Activated T-cell treated with anti-CD3 and anti-CD28 coated beads, Interleukin-2, amount 50 U/mL, for 4 hours (primary cell): ENCODE measurements at regions not wholly inside any gene's neighbourhood (a gene's known extent, or its start where the extent isn't known, plus 50 kb on each side); places are given as distances from the start of the nearest gene placed in this dataset.

Source experiments
- ATAC-seq, 2 donors: fragments of 200-7000 bp; cut with Tn5 transposase; one replicate each; pipeline ENCODE4 v1.10.0; 2021
- DNase-seq: peaks from one replicate; pipeline ENCODE4 v3.0.0-alpha.2; 2020
- H3K27me3 Mint-ChIP-seq: one replicate; pipeline ENCODE4 v1.8.0; 2021; ENCODE audit warnings: low read depth, mixed read lengths
- H3K36me3 Mint-ChIP-seq: one replicate; pipeline ENCODE4 v1.8.0; 2022; ENCODE audit warnings: mixed read lengths; ENCODE audit not compliant: insufficient read depth
- H3K4me1 Mint-ChIP-seq: one replicate; pipeline ENCODE4 v1.8.0; 2021; ENCODE audit warnings: low read depth, mixed read lengths
- H3K4me3 Mint-ChIP-seq: one replicate; pipeline ENCODE4 v1.8.0; 2021; ENCODE audit warnings: mild to moderate bottlenecking, moderate library complexity, mixed read lengths
- H3K9me3 Mint-ChIP-seq: one replicate; pipeline ENCODE4 v1.8.0; 2021; ENCODE audit warnings: mixed read lengths

- no peak overlapping the region for H3K4me3 Mint-ChIP-seq
- H3K36me3 Mint-ChIP-seq = no peaks in the 10 kb centered on the region
- DNase-seq (no peak), ATAC-seq (no peak)
- H3K9me3 Mint-ChIP-seq = no peaks in the 10 kb centered on the region
- no peaks in the 10 kb centered on the region for H3K4me1 Mint-ChIP-seq
- H3K27me3 Mint-ChIP-seq = peaks cover 3% of the 10 kb centered on the region
Measured at GRCh38 chr20:60869087-60869486, 383.0 kb upstream of the CDH4 start.

- Mint-ChIP-seq H3K36me3 (no peaks in the 10 kb centered on the region), H3K4me3 (no peak overlapping the region), H3K4me1 (no peaks in the 10 kb centered on the region), H3K27me3 (no peaks in the 10 kb centered on the region), H3K9me3 (no peaks in the 10 kb centered on the region)
- no peak for ATAC-seq
- no peak for DNase-seq
Measured at GRCh38 chr20:60869625-60870024, 382.4 kb upstream of the CDH4 start.

- no peak for ATAC-seq
- no peak for DNase-seq
- H3K9me3 Mint-ChIP-seq = no peaks in the 10 kb centered on the region
- no peaks in the 10 kb centered on the region for H3K4me1 Mint-ChIP-seq
- H3K36me3 Mint-ChIP-seq = no peaks in the 10 kb centered on the region
- no peaks in the 10 kb centered on the region for H3K27me3 Mint-ChIP-seq
- no peak overlapping the region for H3K4me3 Mint-ChIP-seq
Measured at GRCh38 chr20:60870040-60870439, 382.0 kb upstream of the CDH4 start.

GRCh38 chr20:60872224-60872623 is 379.8 kb upstream of the CDH4 start:
- Mint-ChIP-seq H3K4me1 (no peaks in the 10 kb centered on the region), H3K4me3 (no peak overlapping the region), H3K36me3 (no peaks in the 10 kb centered on the region), H3K27me3 (no peaks in the 10 kb centered on the region), H3K9me3 (no peaks in the 10 kb centered on the region)
- DNase-seq (no peak), ATAC-seq (no peak)

GRCh38 chr20:60877071-60877857 is 374.8 kb upstream of the CDH4 start:
- ATAC-seq (no peak), DNase-seq (no peak)
- Mint-ChIP-seq H3K9me3 (no peaks in the 10 kb centered on the region), H3K4me3 (no peak overlapping the region), H3K4me1 (no peaks in the 10 kb centered on the region), H3K36me3 (no peaks in the 10 kb centered on the region), H3K27me3 (peaks cover 2% of the 10 kb centered on the region)

- ATAC-seq (no peak), DNase-seq (no peak)
- Mint-ChIP-seq H3K9me3 (no peaks in the 10 kb centered on the region), H3K36me3 (no peaks in the 10 kb centered on the region), H3K27me3 (peaks cover 2% of the 10 kb centered on the region), H3K4me1 (no peaks in the 10 kb centered on the region), H3K4me3 (no peak overlapping the region)
Measured at GRCh38 chr20:60882836-60883235, 369.2 kb upstream of the CDH4 start.

- Mint-ChIP-seq H3K27me3 (peaks cover 2% of the 10 kb centered on the region), H3K36me3 (no peaks in the 10 kb centered on the region), H3K4me3 (no peak overlapping the region), H3K4me1 (no peaks in the 10 kb centered on the region), H3K9me3 (no peaks in the 10 kb centered on the region)
- DNase-seq (no peak), ATAC-seq (no peak)
Measured at GRCh38 chr20:60883496-60883895, 368.6 kb upstream of the CDH4 start.

- Mint-ChIP-seq H3K4me3 (no peak overlapping the region), H3K27me3 (peaks cover 2% of the 10 kb centered on the region), H3K36me3 (no peaks in the 10 kb centered on the region), H3K4me1 (no peaks in the 10 kb centered on the region), H3K9me3 (no peaks in the 10 kb centered on the region)
- DNase-seq = no peak
- ATAC-seq = no peak
Measured at GRCh38 chr20:60884277-60884676, 367.8 kb upstream of the CDH4 start.

- Mint-ChIP-seq H3K27me3 (no peaks in the 10 kb centered on the region), H3K9me3 (peaks cover 4% of the 10 kb centered on the region), H3K4me1 (no peaks in the 10 kb centered on the region), H3K36me3 (no peaks in the 10 kb centered on the region), H3K4me3 (no peak overlapping the region)
- ATAC-seq (no peak), DNase-seq (no peak)
Measured at GRCh38 chr20:60888771-60889170, 363.3 kb upstream of the CDH4 start.

- ATAC-seq (no peak), DNase-seq (no peak)
- Mint-ChIP-seq H3K4me3 (no peak overlapping the region), H3K27me3 (no peaks in the 10 kb centered on the region), H3K4me1 (no peaks in the 10 kb centered on the region), H3K9me3 (peaks cover 4% of the 10 kb centered on the region), H3K36me3 (no peaks in the 10 kb centered on the region)
Measured at GRCh38 chr20:60892095-60892813, 359.8 kb upstream of the CDH4 start.

- Mint-ChIP-seq H3K36me3 (no peaks in the 10 kb centered on the region), H3K4me1 (no peaks in the 10 kb centered on the region), H3K9me3 (peaks cover 4% of the 10 kb centered on the region), H3K4me3 (no peak overlapping the region), H3K27me3 (no peaks in the 10 kb centered on the region)
- ATAC-seq = no peak
- DNase-seq = no peak
Measured at GRCh38 chr20:60894091-60894490, 358.0 kb upstream of the CDH4 start.

GRCh38 chr20:60895363-60896079 is 356.5 kb upstream of the CDH4 start:
- no peaks in the 10 kb centered on the region for H3K36me3 Mint-ChIP-seq
- no peak for DNase-seq

GRCh38 chr20:60897976-60898375 is 354.1 kb upstream of the CDH4 start:
- no peak overlapping the region for H3K4me3 Mint-ChIP-seq
- H3K4me1 Mint-ChIP-seq = no peaks in the 10 kb centered on the region
- no peak for ATAC-seq

More at GRCh38 chr20:60895363-60896079, 356.5 kb upstream of the CDH4 start:
- Mint-ChIP-seq H3K9me3 (no peaks in the 10 kb centered on the region), H3K4me3 (no peak overlapping the region), H3K4me1 (no peaks in the 10 kb centered on the region), H3K27me3 (no peaks in the 10 kb centered on the region)
- ATAC-seq = no peak

GRCh38 chr20:60899320-60899719 is 352.7 kb upstream of the CDH4 start:
- DNase-seq (no peak), ATAC-seq (no peak)
- H3K4me3 Mint-ChIP-seq = no peak overlapping the region
- H3K36me3 Mint-ChIP-seq = no peaks in the 10 kb centered on the region
- H3K27me3 Mint-ChIP-seq = no peaks in the 10 kb centered on the region
- peaks cover 6% of the 10 kb centered on the region for H3K9me3 Mint-ChIP-seq
- H3K4me1 Mint-ChIP-seq = no peaks in the 10 kb centered on the region

More at GRCh38 chr20:60897976-60898375, 354.1 kb upstream of the CDH4 start:
- H3K36me3 Mint-ChIP-seq = no peaks in the 10 kb centered on the region
- H3K27me3 Mint-ChIP-seq = no peaks in the 10 kb centered on the region
- DNase-seq = no peak
- peaks cover 6% of the 10 kb centered on the region for H3K9me3 Mint-ChIP-seq
